Progenitor cell of endocrine pancreas (in vitro differentiated cells): ENCODE measurements at regions not wholly inside any gene's neighbourhood (a gene's known extent, or its start where the extent isn't known, plus 50 kb on each side); places are given as distances from the start of the nearest gene placed in this dataset.

ENCODE experiments used
- DNase-seq: peaks from one replicate; pipeline ENCODE4 v3.0.0; 2021; ENCODE audit warnings: low spot score; ENCODE audit not compliant: unreplicated experiment
- H3K27ac Mint-ChIP-seq: 2 replicates; pipeline ENCODE4 v1.8.0; 2021; ENCODE audit warnings: mild to moderate bottlenecking, moderate library complexity, mixed read lengths
- H3K27me3 Mint-ChIP-seq: 2 replicates; pipeline ENCODE4 v1.8.0; 2021; ENCODE audit warnings: mixed read lengths
- H3K36me3 Mint-ChIP-seq: 2 replicates; pipeline ENCODE4 v1.8.0; 2022; ENCODE audit warnings: mixed read lengths; ENCODE audit not compliant: insufficient read depth
- H3K4me1 Mint-ChIP-seq: 2 replicates; pipeline ENCODE4 v1.8.0; 2021; ENCODE audit warnings: low read depth, mixed read lengths
- H3K4me3 Mint-ChIP-seq: 2 replicates; pipeline ENCODE4 v1.8.0; 2021; ENCODE audit warnings: low read depth, mild to moderate bottlenecking, moderate library complexity, mixed read lengths
- H3K9me3 Mint-ChIP-seq: 2 replicates; pipeline ENCODE4 v1.8.0; 2021; ENCODE audit warnings: low read depth, mixed read lengths
- TF ChIP-seq, protein P1 (sequence below): fragments of 200-600 bp; sonication (generic); IDR thresholded peaks from one replicate; pipeline ENCODE4 v1.5.0; 2021; ENCODE audit warnings: antibody characterized with exemption, mild to moderate bottlenecking; ENCODE audit not compliant: unreplicated experiment

DNA sequence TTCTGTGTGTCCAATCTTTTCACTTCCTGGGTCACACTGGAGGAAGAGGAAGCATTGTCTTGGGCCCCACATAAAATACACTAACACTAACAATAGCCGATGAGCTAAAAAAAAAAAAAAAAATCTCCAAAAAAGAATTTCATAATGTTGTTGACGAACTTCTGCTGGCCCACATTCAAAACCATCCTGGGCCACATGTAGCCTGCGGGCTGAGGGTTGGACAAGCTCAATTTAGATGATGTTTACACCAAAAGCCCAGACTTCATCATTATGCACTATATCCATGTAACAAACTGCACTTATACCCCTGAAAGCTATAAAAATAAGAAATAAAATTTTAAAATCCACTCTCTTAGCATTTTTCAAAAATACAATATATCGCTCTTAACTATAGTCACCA lies 187.8 kb upstream of the PTBP2 start:
- TF ChIP-seq, protein P1, sequence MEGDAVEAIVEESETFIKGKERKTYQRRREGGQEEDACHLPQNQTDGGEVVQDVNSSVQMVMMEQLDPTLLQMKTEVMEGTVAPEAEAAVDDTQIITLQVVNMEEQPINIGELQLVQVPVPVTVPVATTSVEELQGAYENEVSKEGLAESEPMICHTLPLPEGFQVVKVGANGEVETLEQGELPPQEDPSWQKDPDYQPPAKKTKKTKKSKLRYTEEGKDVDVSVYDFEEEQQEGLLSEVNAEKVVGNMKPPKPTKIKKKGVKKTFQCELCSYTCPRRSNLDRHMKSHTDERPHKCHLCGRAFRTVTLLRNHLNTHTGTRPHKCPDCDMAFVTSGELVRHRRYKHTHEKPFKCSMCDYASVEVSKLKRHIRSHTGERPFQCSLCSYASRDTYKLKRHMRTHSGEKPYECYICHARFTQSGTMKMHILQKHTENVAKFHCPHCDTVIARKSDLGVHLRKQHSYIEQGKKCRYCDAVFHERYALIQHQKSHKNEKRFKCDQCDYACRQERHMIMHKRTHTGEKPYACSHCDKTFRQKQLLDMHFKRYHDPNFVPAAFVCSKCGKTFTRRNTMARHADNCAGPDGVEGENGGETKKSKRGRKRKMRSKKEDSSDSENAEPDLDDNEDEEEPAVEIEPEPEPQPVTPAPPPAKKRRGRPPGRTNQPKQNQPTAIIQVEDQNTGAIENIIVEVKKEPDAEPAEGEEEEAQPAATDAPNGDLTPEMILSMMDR, result no peak
- H3K9me3 Mint-ChIP-seq, result peaks cover 14% of the 10 kb centered on the region
- DNase-seq, result no peak
- H3K4me3 Mint-ChIP-seq, result no peak overlapping the region
- no peaks in the 10 kb centered on the region for H3K27me3 Mint-ChIP-seq
- H3K36me3 Mint-ChIP-seq, result peaks cover 5% of the 10 kb centered on the region
- H3K27ac Mint-ChIP-seq, result no peak overlapping the region
- peaks cover 2% of the 10 kb centered on the region for H3K4me1 Mint-ChIP-seq

DNA sequence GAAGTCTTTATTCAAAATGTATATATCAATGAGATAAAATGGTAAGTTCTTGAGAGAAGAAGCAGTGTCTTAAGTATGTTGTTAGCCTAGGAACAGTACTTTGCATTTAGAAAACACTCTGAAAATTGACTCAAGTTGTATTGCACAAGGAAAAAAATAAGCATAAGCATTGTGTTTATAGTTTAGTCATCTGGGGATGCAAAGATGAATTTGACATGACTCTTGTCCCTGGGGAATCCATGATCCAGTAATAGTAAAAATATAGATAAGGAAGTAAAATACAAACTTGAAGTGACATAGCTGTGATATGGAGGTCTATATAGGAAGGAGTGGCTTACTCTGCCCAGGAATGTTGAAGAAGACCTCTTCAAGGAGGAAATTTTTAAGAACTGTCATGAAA lies 185.0 kb upstream of the PTBP2 start:
- no peak overlapping the region for H3K4me3 Mint-ChIP-seq
- TF ChIP-seq, protein P1, result no peak
- no peaks in the 10 kb centered on the region for H3K27me3 Mint-ChIP-seq
- DNase-seq, result no peak
- H3K27ac Mint-ChIP-seq, result no peak overlapping the region
- H3K36me3 Mint-ChIP-seq, result no peaks in the 10 kb centered on the region
- peaks cover 4% of the 10 kb centered on the region for H3K4me1 Mint-ChIP-seq
- H3K9me3 Mint-ChIP-seq, result peaks cover 3% of the 10 kb centered on the region

DNA sequence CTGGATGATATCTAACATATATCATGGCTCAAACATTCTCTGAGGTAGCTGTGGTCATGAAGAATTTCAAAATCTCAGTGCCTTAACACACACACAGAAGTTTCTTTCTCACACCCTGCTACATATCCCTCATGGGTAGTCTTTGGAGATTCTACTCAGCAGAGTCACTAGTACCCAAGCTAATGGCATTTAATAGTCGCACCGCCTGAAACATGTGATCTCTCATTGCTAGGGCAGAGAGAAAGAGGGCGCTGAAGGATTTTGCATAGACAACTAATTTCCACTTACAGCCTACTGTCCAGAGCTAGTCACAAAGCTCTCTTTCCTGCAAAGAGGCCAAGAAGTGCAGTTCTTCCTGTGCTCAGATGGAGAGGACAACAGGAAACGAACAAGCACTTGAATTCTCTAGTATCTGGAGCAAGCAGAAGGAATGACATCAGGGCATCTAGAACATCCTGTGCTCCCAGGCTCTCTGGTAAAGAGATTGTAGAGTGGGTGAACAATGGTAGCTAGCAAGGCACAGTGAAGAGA lies 183.4 kb upstream of the PTBP2 start:
- Mint-ChIP-seq H3K9me3 (peaks cover under 1% of the 10 kb centered on the region), H3K4me1 (peaks cover 4% of the 10 kb centered on the region), H3K27me3 (no peaks in the 10 kb centered on the region), H3K4me3 (no peak overlapping the region), H3K27ac (no peak overlapping the region), H3K36me3 (no peaks in the 10 kb centered on the region)
- TF ChIP-seq, protein P1, result no peak
- no peak for DNase-seq

DNA sequence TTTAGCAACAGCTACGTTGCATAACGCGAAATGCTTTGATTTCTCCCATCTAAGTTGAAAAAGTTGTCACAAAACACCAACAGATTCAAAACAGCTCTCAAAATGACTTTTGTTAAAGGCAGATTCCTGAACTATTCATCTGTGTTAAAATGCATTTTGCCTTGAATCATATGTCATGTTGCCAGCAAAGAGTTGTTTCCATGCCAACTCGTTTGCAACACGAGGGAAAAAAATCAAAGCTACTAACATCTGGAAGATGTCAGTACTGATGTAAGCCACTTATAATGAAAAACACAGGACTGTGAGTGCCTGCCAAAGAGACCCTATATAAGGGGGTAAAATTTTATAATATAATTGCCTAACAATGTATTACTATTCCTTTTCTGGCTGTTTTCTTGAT lies 182.7 kb upstream of the PTBP2 start:
- H3K36me3 Mint-ChIP-seq, result no peaks in the 10 kb centered on the region
- no peak overlapping the region for H3K27ac Mint-ChIP-seq
- H3K9me3 Mint-ChIP-seq, result no peaks in the 10 kb centered on the region
- no peaks in the 10 kb centered on the region for H3K27me3 Mint-ChIP-seq
- no peak overlapping the region for H3K4me3 Mint-ChIP-seq
- peaks cover 4% of the 10 kb centered on the region for H3K4me1 Mint-ChIP-seq
- TF ChIP-seq, protein P1, result no peak
- no peak for DNase-seq

DNA sequence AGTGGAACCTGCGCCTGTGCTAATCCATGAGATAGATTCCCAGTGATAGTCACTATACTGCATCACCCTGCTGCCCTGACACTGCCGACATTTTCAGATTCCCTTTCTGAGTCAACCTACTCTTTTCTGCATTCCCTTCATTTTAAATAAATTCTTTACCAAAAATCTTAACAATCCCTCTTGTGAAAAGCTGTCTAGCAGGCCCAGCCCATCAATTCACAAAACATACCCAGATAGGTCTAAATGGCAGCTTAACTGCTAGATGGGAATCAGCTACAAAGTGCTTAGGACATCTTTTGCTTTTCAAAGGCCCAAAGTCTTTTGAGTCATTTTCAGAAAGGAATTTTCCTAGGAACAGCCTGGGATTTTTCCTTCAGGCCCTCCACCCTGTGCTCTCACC lies 180.1 kb upstream of the PTBP2 start:
- TF ChIP-seq, protein P1, result no peak
- Mint-ChIP-seq H3K36me3 (no peaks in the 10 kb centered on the region), H3K9me3 (no peaks in the 10 kb centered on the region), H3K27ac (no peak overlapping the region), H3K4me3 (no peak overlapping the region), H3K27me3 (no peaks in the 10 kb centered on the region), H3K4me1 (peaks cover 4% of the 10 kb centered on the region)
- DNase-seq, result no peak
